SU-DHL-6 (cell line): ENCODE measurements at regions not wholly inside any gene's neighbourhood (a gene's known extent, or its start where the extent isn't known, plus 50 kb on each side); places are given as distances from the start of the nearest gene placed in this dataset.

Experiments
- H2AFZ ChIP-seq: fragments of 200-600 bp; sonication (generic); 2 replicates; pipeline ENCODE4 v1.6.1; 2014; ENCODE audit warnings: low read depth, mild to moderate bottlenecking, moderate library complexity, mixed read lengths, antibody characterized with exemption, low read length; ENCODE audit not compliant: severe bottlenecking
- H3F3A ChIP-seq: fragments of 200-600 bp; shearing (Covaris generic); 2 replicates; pipeline ENCODE4 v1.6.0; 2016; ENCODE audit warnings: antibody characterized with exemption, mild to moderate bottlenecking; ENCODE audit not compliant: insufficient read depth
- H3K27ac ChIP-seq: fragments of 200-600 bp; sonication (generic); 2 replicates; pipeline ENCODE4 v1.5.1; 2016; ENCODE audit warnings: low read depth, mild to moderate bottlenecking, low read length, moderate library complexity, mixed read lengths
- H3K27me3 ChIP-seq: fragments of 200-600 bp; sonication (generic), shearing (Covaris generic); 2 replicates; pipeline ENCODE4 v1.6.0; 2014; ENCODE audit warnings: mild to moderate bottlenecking, low read length
- H3K36me3 ChIP-seq: fragments of 200-600 bp; sonication (generic); 2 replicates; pipeline ENCODE4 v1.6.1; 2014; ENCODE audit warnings: mild to moderate bottlenecking, low read length, mixed read lengths
- H3K4me2 ChIP-seq: fragments of 300-600, 200-600 bp; shearing (Covaris generic), sonication (generic); 2 replicates; pipeline ENCODE4 v1.6.0; 2014; ENCODE audit warnings: low read length, low read depth, mild to moderate bottlenecking; ENCODE audit not compliant: poor library complexity, severe bottlenecking
- H3K4me3 ChIP-seq: fragments of 200-600 bp; sonication (generic); 2 replicates; pipeline ENCODE4 v1.5.1; 2014; ENCODE audit warnings: antibody characterized with exemption, low read length, mild to moderate bottlenecking, mixed read lengths; ENCODE audit not compliant: insufficient read depth, poor library complexity, severe bottlenecking
- H3K79me2 ChIP-seq: fragments of 200-600 bp; sonication (generic); 2 replicates; pipeline ENCODE4 v1.6.1; 2014; ENCODE audit warnings: mild to moderate bottlenecking, low read length, moderate library complexity; ENCODE audit not compliant: insufficient read depth
- H3K9ac ChIP-seq: fragments of 200-600 bp; sonication (generic); 2 replicates; pipeline ENCODE4 v1.7.0; 2014; ENCODE audit warnings: mild to moderate bottlenecking, low read length
- H3K9me2 ChIP-seq: fragments of 200-600 bp; sonication (generic); replicated peaks from 2 replicates; pipeline ENCODE4 v1.6.1; 2014; ENCODE audit warnings: low read length; ENCODE audit not compliant: insufficient read depth
- H3K9me3 ChIP-seq: fragments of 200-600 bp; sonication (generic); 2 replicates; pipeline ENCODE4 v1.6.1; 2014; ENCODE audit warnings: low read length, mixed read lengths; ENCODE audit not compliant: insufficient read depth
- H4K20me1 ChIP-seq: fragments of 200-600 bp; sonication (generic); 2 replicates; pipeline ENCODE4 v1.6.1; 2014; ENCODE audit warnings: low read depth, mild to moderate bottlenecking, antibody characterized with exemption, low read length, moderate library complexity, mixed read lengths
- EZH2phosphoT487 ChIP-seq: fragments of 200-600 bp; sonication (generic), shearing (Covaris generic); conservative IDR thresholded peaks from 2 replicates; pipeline ENCODE4 v1.6.1; 2018; ENCODE audit warnings: mild to moderate bottlenecking, antibody characterized with exemption, low read length, moderate library complexity, mixed read lengths
- TF ChIP-seq, protein P1 (sequence below): fragments of 200-600 bp; sonication (generic); IDR thresholded peaks from one replicate; pipeline ENCODE4 v1.5.1; 2017; ENCODE audit warnings: antibody characterized with exemption, mild to moderate bottlenecking, low read length, moderate library complexity; ENCODE audit not compliant: insufficient read depth, poor library complexity, severe bottlenecking

- H3K36me3 ChIP-seq = no peaks in the 10 kb centered on the region
- H3K79me2 ChIP-seq = no peaks in the 10 kb centered on the region
- H2AFZ ChIP-seq = no peak overlapping the region
- H3F3A ChIP-seq = no peaks in the 10 kb centered on the region
- no peak overlapping the region for H3K4me2 ChIP-seq
- no peak overlapping the region for H3K9ac ChIP-seq
- H3K27me3 ChIP-seq = no peaks in the 10 kb centered on the region
- TF ChIP-seq EZH2phosphoT487 = no peak
- TF ChIP-seq, protein P1, sequence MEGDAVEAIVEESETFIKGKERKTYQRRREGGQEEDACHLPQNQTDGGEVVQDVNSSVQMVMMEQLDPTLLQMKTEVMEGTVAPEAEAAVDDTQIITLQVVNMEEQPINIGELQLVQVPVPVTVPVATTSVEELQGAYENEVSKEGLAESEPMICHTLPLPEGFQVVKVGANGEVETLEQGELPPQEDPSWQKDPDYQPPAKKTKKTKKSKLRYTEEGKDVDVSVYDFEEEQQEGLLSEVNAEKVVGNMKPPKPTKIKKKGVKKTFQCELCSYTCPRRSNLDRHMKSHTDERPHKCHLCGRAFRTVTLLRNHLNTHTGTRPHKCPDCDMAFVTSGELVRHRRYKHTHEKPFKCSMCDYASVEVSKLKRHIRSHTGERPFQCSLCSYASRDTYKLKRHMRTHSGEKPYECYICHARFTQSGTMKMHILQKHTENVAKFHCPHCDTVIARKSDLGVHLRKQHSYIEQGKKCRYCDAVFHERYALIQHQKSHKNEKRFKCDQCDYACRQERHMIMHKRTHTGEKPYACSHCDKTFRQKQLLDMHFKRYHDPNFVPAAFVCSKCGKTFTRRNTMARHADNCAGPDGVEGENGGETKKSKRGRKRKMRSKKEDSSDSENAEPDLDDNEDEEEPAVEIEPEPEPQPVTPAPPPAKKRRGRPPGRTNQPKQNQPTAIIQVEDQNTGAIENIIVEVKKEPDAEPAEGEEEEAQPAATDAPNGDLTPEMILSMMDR = no peak
- no peak overlapping the region for H3K4me3 ChIP-seq
- H4K20me1 ChIP-seq = no peaks in the 10 kb centered on the region
- no peaks in the 10 kb centered on the region for H3K9me2 ChIP-seq
- H3K9me3 ChIP-seq = no peaks in the 10 kb centered on the region
- no peak overlapping the region for H3K27ac ChIP-seq
These were observed 212.2 kb downstream of the CDC5L start for GRCh38 chr6:44599672-44600071.

- Histone ChIP-seq H3K4me2 (no peak overlapping the region), H3K27me3 (no peaks in the 10 kb centered on the region), H4K20me1 (no peaks in the 10 kb centered on the region), H3K9ac (no peak overlapping the region), H3K4me3 (no peak overlapping the region), H3K79me2 (no peaks in the 10 kb centered on the region), H3K36me3 (no peaks in the 10 kb centered on the region), H3K9me2 (no peaks in the 10 kb centered on the region), H3K27ac (no peak overlapping the region), H2AFZ (no peak overlapping the region), H3K9me3 (no peaks in the 10 kb centered on the region), H3F3A (no peaks in the 10 kb centered on the region)
- TF ChIP-seq, protein P1 = no peak
- no peak for TF ChIP-seq EZH2phosphoT487
These were observed 215.7 kb downstream of the CDC5L start for GRCh38 chr6:44603044-44603686.

DNA sequence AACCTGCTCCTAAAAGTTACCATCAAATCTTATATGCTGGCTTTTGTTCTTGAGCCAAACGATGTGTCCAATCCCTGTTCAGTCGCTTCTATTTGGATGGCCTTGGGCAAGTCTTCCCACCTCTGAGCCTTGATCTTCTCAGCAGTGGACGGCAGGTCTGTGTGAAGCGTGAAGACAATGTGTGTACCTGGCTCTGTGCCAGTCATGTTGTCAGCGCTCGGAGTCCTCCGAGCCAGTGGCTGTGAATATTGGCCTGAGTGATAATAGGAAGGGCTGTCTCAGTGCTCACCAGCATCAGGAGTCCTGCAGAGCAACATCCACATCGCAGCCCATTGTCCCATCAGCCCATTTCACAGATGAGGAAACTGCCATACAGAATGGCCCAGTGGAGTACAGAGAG is 219.0 kb downstream of the CDC5L start:
- H3K9me3 ChIP-seq = no peaks in the 10 kb centered on the region
- TF ChIP-seq, protein P1 = no peak
- TF ChIP-seq EZH2phosphoT487 = no peak

More for the DNA sequence above, 219.0 kb downstream of the CDC5L start:
- H3K79me2 ChIP-seq = no peaks in the 10 kb centered on the region
- H3K36me3 ChIP-seq = no peaks in the 10 kb centered on the region
- no peak overlapping the region for H3K4me3 ChIP-seq
- H3K9ac ChIP-seq = no peak overlapping the region
- no peak overlapping the region for H2AFZ ChIP-seq
- H3K27ac ChIP-seq = no peak overlapping the region
- no peaks in the 10 kb centered on the region for H3K9me2 ChIP-seq
- H3K4me2 ChIP-seq = no peak overlapping the region
- H3K27me3 ChIP-seq = no peaks in the 10 kb centered on the region
- no peaks in the 10 kb centered on the region for H3F3A ChIP-seq
- H4K20me1 ChIP-seq = no peaks in the 10 kb centered on the region
